OCI-LY3 (cell line): ENCODE measurements at regions not wholly inside any gene's neighbourhood (a gene's known extent, or its start where the extent isn't known, plus 50 kb on each side); places are given as distances from the start of the nearest gene placed in this dataset.

Source experiments
- H2AFZ ChIP-seq: fragments of 200-600, 300-600 bp; shearing (Covaris generic); 2 replicates; pipeline ENCODE4 v1.6.0; 2014; ENCODE audit warnings: antibody characterized with exemption, low read depth, low read length
- H3K27ac ChIP-seq: fragments of 200-600, 300-600 bp; sonication (generic); 2 replicates; pipeline ENCODE4 v1.5.1; 2014; ENCODE audit warnings: mild to moderate bottlenecking, low read length, moderate library complexity, mixed read lengths
- H3K27me3 ChIP-seq: fragments of 200-600, 300-600 bp; sonication (generic); 2 replicates; pipeline ENCODE4 v1.6.1; 2014; ENCODE audit warnings: low read depth, low read length, mixed read lengths
- H3K36me3 ChIP-seq: fragments of 200-600, 300-600 bp; sonication (generic); replicated peaks from 2 replicates; pipeline ENCODE3; 2014; ENCODE audit warnings: low read depth, low read length, mixed read lengths
- H3K4me1 ChIP-seq: fragments of 300-600, 200-600 bp; sonication (generic); 2 replicates; pipeline ENCODE4 v1.6.1; 2014; ENCODE audit warnings: low read length, mixed read lengths
- H3K4me2 ChIP-seq: fragments of 200-600, 300-600 bp; sonication (generic); 2 replicates; pipeline ENCODE4 v1.6.1; 2014; ENCODE audit warnings: low read length, mixed read lengths
- H3K4me3 ChIP-seq: fragments of 300-600, 200-600 bp; sonication (generic); 2 replicates; pipeline ENCODE4 v1.5.1; 2014; ENCODE audit warnings: antibody characterized with exemption, mild to moderate bottlenecking, low read length, moderate library complexity
- H3K79me2 ChIP-seq: fragments of 300-600, 200-600 bp; shearing (Covaris generic); 2 replicates; pipeline ENCODE4 v1.6.1; 2014; ENCODE audit warnings: mild to moderate bottlenecking, low read length, mixed read lengths
- H3K9ac ChIP-seq: fragments of 300-600, 200-600 bp; shearing (Covaris generic); 2 replicates; pipeline ENCODE4 v1.6.0; 2014; ENCODE audit warnings: mild to moderate bottlenecking, low read length, moderate library complexity
- H3K9me3 ChIP-seq: fragments of 200-600, 300-600 bp; shearing (Covaris generic); 2 replicates; pipeline ENCODE4 v1.6.1; 2014; ENCODE audit warnings: low read length, mixed read lengths; ENCODE audit not compliant: insufficient read depth
- H4K20me1 ChIP-seq: fragments of 200-600, 300-600 bp; sonication (generic); 2 replicates; pipeline ENCODE4 v1.6.1; 2016; ENCODE audit warnings: low read length, mixed read lengths; ENCODE audit not compliant: insufficient read depth
- EZH2phosphoT487 ChIP-seq: fragments of 200-600 bp; shearing (Covaris generic); IDR thresholded peaks from 2 replicates; pipeline ENCODE4 v1.6.1; 2018; ENCODE audit warnings: antibody characterized with exemption, mixed run types, low read depth
- TF ChIP-seq, protein P1 (sequence below): fragments of 200-600, 300-600 bp; sonication (generic); IDR thresholded peaks from 2 replicates; pipeline ENCODE4 v1.5.1; 2014; ENCODE audit warnings: antibody characterized with exemption, low read length, low read depth

DNA sequence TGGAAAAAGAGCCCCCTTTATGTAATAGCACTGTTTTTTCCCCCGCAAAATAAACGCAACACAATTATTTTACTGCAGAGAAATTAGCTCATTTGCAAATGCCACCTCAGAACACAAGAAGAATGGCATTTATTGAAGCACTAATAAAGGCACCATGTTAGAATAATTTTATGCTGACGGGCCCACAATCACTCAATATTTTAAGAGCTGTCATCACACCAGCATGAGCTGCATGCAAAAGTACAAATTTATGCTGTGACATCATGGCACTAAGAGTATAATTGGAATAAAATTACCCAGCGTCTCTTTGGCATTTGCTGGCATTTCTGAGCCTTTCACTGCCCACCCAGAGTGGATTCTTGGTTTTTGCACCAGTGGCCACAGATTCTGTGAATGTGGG, 364.6 kb downstream of the TLE4 start:
- no peaks in the 10 kb centered on the region for H3K79me2 ChIP-seq
- TF ChIP-seq, protein P1, sequence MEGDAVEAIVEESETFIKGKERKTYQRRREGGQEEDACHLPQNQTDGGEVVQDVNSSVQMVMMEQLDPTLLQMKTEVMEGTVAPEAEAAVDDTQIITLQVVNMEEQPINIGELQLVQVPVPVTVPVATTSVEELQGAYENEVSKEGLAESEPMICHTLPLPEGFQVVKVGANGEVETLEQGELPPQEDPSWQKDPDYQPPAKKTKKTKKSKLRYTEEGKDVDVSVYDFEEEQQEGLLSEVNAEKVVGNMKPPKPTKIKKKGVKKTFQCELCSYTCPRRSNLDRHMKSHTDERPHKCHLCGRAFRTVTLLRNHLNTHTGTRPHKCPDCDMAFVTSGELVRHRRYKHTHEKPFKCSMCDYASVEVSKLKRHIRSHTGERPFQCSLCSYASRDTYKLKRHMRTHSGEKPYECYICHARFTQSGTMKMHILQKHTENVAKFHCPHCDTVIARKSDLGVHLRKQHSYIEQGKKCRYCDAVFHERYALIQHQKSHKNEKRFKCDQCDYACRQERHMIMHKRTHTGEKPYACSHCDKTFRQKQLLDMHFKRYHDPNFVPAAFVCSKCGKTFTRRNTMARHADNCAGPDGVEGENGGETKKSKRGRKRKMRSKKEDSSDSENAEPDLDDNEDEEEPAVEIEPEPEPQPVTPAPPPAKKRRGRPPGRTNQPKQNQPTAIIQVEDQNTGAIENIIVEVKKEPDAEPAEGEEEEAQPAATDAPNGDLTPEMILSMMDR: no peak
- no peak for TF ChIP-seq EZH2phosphoT487
- H3K4me1 ChIP-seq: peaks cover 9% of the 10 kb centered on the region
- no peaks in the 10 kb centered on the region for H4K20me1 ChIP-seq
- no peak overlapping the region for H3K27ac ChIP-seq
- H3K36me3 ChIP-seq: no peaks in the 10 kb centered on the region
- H3K9ac ChIP-seq: no peak overlapping the region
- no peaks in the 10 kb centered on the region for H3K9me3 ChIP-seq
- H3K27me3 ChIP-seq: no peaks in the 10 kb centered on the region
- H3K4me3 ChIP-seq: no peak overlapping the region
- H2AFZ ChIP-seq: no peak overlapping the region
- no peak overlapping the region for H3K4me2 ChIP-seq

DNA sequence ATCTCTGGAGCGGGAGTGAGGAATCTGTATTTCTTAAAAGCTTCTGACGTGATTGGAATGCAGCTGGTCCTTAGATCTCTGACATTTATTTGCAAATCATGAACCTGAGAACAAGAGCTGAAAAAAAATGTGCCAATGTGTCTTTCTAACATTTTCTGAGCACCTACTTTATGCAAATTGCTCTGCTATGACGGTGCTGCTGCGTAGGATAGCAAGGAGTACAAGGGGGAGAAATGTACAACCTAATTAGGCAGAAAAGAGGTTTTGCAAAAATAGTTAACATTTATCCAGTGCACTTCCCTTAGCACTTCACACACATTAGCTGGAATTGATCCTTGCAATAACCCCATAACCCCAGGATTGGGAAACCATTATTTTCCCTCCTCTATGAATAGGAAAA, 357.5 kb downstream of the TLE4 start:
- Histone ChIP-seq H3K27me3 (no peaks in the 10 kb centered on the region), H3K4me1 (no peaks in the 10 kb centered on the region), H3K27ac (no peak overlapping the region), H3K4me3 (no peak overlapping the region), H3K9ac (no peak overlapping the region), H2AFZ (no peak overlapping the region), H3K36me3 (no peaks in the 10 kb centered on the region), H4K20me1 (no peaks in the 10 kb centered on the region), H3K79me2 (no peaks in the 10 kb centered on the region), H3K9me3 (no peaks in the 10 kb centered on the region), H3K4me2 (no peak overlapping the region)
- TF ChIP-seq, protein P1: no peak
- no peak for TF ChIP-seq EZH2phosphoT487

DNA sequence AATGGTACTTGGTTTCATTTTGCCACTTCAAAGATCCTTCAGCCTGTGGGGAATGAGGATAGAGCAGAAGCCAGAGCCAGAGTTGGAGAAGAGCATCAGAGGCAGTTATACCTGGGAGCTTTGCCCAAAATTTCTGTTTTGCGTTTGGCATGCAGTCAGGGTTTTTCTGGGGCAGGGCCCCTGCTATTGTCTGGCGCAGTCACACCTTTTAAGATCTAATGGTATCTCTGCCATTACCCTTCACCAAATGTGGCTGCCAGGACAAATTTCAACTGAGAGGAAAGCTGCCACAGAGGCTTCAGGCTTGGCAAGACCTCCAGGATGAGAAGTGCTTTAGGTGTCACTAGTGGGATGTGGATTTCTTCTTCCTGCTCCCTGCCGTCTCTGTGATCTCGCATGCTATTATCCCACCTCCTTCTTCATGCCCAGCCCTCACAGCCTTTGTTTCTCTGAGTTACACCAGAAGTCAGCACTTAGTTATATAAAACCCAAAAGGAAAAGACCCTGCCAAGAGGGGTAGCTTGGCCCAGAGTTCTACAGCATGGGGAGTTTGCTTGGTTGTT, 357.0 kb downstream of the TLE4 start:
- Histone ChIP-seq H3K9me3 (no peaks in the 10 kb centered on the region), H3K27me3 (no peaks in the 10 kb centered on the region), H3K4me3 (no peak overlapping the region), H4K20me1 (no peaks in the 10 kb centered on the region), H3K36me3 (no peaks in the 10 kb centered on the region), H3K27ac (no peak overlapping the region), H3K9ac (no peak overlapping the region), H3K4me2 (no peak overlapping the region), H2AFZ (no peak overlapping the region), H3K79me2 (no peaks in the 10 kb centered on the region), H3K4me1 (no peaks in the 10 kb centered on the region)
- TF ChIP-seq, protein P1: no peak
- TF ChIP-seq EZH2phosphoT487: no peak

DNA sequence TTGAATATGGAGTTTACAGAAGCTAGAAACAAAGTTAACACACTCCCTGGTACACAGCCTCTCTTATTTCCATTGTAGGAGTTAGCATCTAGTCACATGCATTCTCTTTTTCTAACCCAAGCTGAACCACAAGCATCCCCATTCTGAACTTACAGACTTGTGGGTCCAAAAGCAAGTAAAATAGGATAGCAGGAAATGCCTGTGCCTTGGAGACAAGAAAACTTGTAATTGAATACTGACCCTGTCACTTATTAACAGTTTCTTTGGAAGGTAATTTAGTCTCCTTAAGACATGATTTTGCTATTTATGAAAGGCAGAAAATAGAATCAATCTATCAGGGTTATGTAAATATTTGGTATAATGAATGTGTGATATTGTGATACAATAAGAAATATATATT, 353.6 kb downstream of the TLE4 start:
- Histone ChIP-seq H3K4me3 (no peak overlapping the region), H2AFZ (no peak overlapping the region), H3K9me3 (no peaks in the 10 kb centered on the region), H3K36me3 (no peaks in the 10 kb centered on the region), H3K79me2 (no peaks in the 10 kb centered on the region), H3K9ac (no peak overlapping the region), H3K4me1 (no peaks in the 10 kb centered on the region), H3K4me2 (no peak overlapping the region), H3K27me3 (no peaks in the 10 kb centered on the region), H3K27ac (no peak overlapping the region), H4K20me1 (no peaks in the 10 kb centered on the region)
- TF ChIP-seq, protein P1: no peak
- TF ChIP-seq EZH2phosphoT487: no peak
